CD4-positive, alpha-beta T cell (primary cell): ENCODE measurements at regions not wholly inside any gene's neighbourhood (a gene's known extent, or its start where the extent isn't known, plus 50 kb on each side); places are given as distances from the start of the nearest gene placed in this dataset.

ENCODE experiments used
- ATAC-seq: fragments of 200-7000 bp; cut with Tn5 transposase; one replicate; pipeline ENCODE4 v1.10.0; 2022; ENCODE audit warnings: mild to moderate bottlenecking; ENCODE audit not compliant: poor library complexity
- CTCF ChIA-PET: fragments of 350-600 bp; sonication (Branson Sonifier 250); formaldehyde crosslinking; loops from one replicate; lab custom pipeline; 2021; ENCODE audit warnings: antibody characterized with exemption, inconsistent platforms; lab: Charles Lee
- POLR2A ChIA-PET: fragments of 350-600 bp; sonication (Branson Sonifier 250); formaldehyde crosslinking; loops from one replicate; lab custom pipeline; 2021; ENCODE audit warnings: antibody characterized with exemption, inconsistent platforms; lab: Charles Lee
- DNase-seq, 14 experiments: peaks; one replicate each; pipeline ENCODE4 v3.0.0-alpha.2; 2013 to 2020; ENCODE audit warnings: mixed read lengths in 2 of 14
- H3K27ac ChIP-seq, 2 donors: one replicate each; pipeline versions ENCODE4 v1.5.1 to v1.7.0; 2013; ENCODE audit warnings: low read length in 2 of 2, low read depth in 1 of 2, mild to moderate bottlenecking in 1 of 2
- H3K27me3 ChIP-seq, 2 experiments: 1 replicate in 1 of 2; 2 replicates in 1 of 2; pipeline versions ENCODE4 v1.6.1 to v1.7.0; 2013; ENCODE audit warnings: low read length in 2 of 2, control low read depth in 1 of 2, mild to moderate bottlenecking in 1 of 2, moderate library complexity in 1 of 2; ENCODE audit not compliant: insufficient read depth in 2 of 2, control insufficient read depth in 1 of 2
- H3K36me3 ChIP-seq: one replicate; pipeline ENCODE4 v1.6.1; 2013; ENCODE audit warnings: low read length, control low read depth; ENCODE audit not compliant: insufficient read depth
- H3K4me1 ChIP-seq: one replicate; pipeline ENCODE4 v1.6.1; 2013; ENCODE audit warnings: low read length, control low read depth; ENCODE audit not compliant: insufficient read depth
- H3K4me3 ChIP-seq: one replicate; pipeline ENCODE4 v1.5.1; 2013; ENCODE audit warnings: mild to moderate bottlenecking, low read length, moderate library complexity
- H3K9me3 ChIP-seq, 2 experiments: 1 replicate in 1 of 2; 2 replicates in 1 of 2; pipeline versions ENCODE4 v1.6.1 to v1.7.0; 2013; ENCODE audit warnings: low read length in 2 of 2, mild to moderate bottlenecking in 2 of 2, control low read depth in 1 of 2, moderate library complexity in 1 of 2; ENCODE audit not compliant: control insufficient read depth in 1 of 2, insufficient read depth in 1 of 2
- H3K27ac Mint-ChIP-seq: one replicate; pipeline ENCODE4 v1.8.0; 2020; ENCODE audit warnings: mixed read lengths
- H3K27me3 Mint-ChIP-seq: one replicate; pipeline ENCODE4 v1.8.0; 2021; ENCODE audit warnings: mixed read lengths
- H3K36me3 Mint-ChIP-seq: one replicate; pipeline ENCODE4 v1.8.0; 2021; ENCODE audit warnings: low read depth, mixed read lengths
- H3K4me1 Mint-ChIP-seq: one replicate; pipeline ENCODE4 v1.8.0; 2021; ENCODE audit warnings: low read depth, mixed read lengths
- H3K4me3 Mint-ChIP-seq: one replicate; pipeline ENCODE4 v1.8.0; 2020; ENCODE audit warnings: mild to moderate bottlenecking, mixed read lengths
- H3K9me3 Mint-ChIP-seq: one replicate; pipeline ENCODE4 v1.8.0; 2020; ENCODE audit warnings: mixed read lengths
- CTCF ChIP-seq: fragments of 200-600 bp; IDR thresholded peaks from one replicate; pipeline ENCODE4 v1.8.0; 2022; ENCODE audit warnings: antibody characterized with exemption, mild to moderate bottlenecking
- intact Hi-C, 2 experiments: fragments of 100-400 bp; cut with DNase I in 1 of 2; cut with micrococcal nuclease in 1 of 2; formaldehyde crosslinking; loops; one replicate each; pipeline versions ENCODE4 v1.15.1 to v1.9.0; 2023 to 2025; cut with DNase I, micrococcal nuclease

GRCh38 chr4:161061046-161061445, 1102.8 kb downstream of the FSTL5 start:
- Mint-ChIP-seq H3K27me3 (no peaks in the 10 kb centered on the region), H3K36me3 (no peaks in the 10 kb centered on the region), H3K4me3 (no peak overlapping the region), H3K9me3 (peaks cover 6% of the 10 kb centered on the region), H3K4me1 (no peaks in the 10 kb centered on the region), H3K27ac (no peak overlapping the region)
- Histone ChIP-seq H3K27me3 (no peaks in the 10 kb centered on the region), H3K4me1 (no peaks in the 10 kb centered on the region), H3K36me3 (no peaks in the 10 kb centered on the region), H3K9me3 (no peaks in the 10 kb centered on the region), H3K4me3 (no peak overlapping the region), H3K27ac (no peak overlapping the region)
- ATAC-seq (no peak), DNase-seq (no peak)
- intact Hi-C loops: no loop called here
- POLR2A ChIA-PET: no interaction called here
- CTCF ChIA-PET: no interaction called here
- TF ChIP-seq CTCF: no peak
